WERI-Rb-1 (cell line): ENCODE measurements at regions not wholly inside any gene's neighbourhood (a gene's known extent, or its start where the extent isn't known, plus 50 kb on each side); places are given as distances from the start of the nearest gene placed in this dataset.
A peak's percentile ranks its signal among the peaks of the same experiment; 100 is the strongest.

ENCODE experiments used
- DNase-seq: peaks from one replicate; pipeline ENCODE4 v3.0.0-alpha.2; 2020
- H3K27ac ChIP-seq: fragments of 250-450 bp; sonication (Bioruptor Pico); 2 replicates; pipeline ENCODE4 v1.5.1; 2020; ENCODE audit warnings: mild to moderate bottlenecking, moderate library complexity
- H3K27me3 ChIP-seq: fragments of 250-450 bp; sonication (Bioruptor Pico); 2 replicates; pipeline ENCODE4 v1.5.1; 2021; ENCODE audit warnings: mild to moderate bottlenecking, low read depth, moderate library complexity; ENCODE audit not compliant: insufficient read depth, severe bottlenecking
- H3K36me3 ChIP-seq: fragments of 250-450 bp; sonication (Bioruptor Pico); 2 replicates; pipeline ENCODE4 v1.5.1; 2020; ENCODE audit warnings: mild to moderate bottlenecking, moderate library complexity
- H3K4me3 ChIP-seq: 2 replicates; pipeline ENCODE4 v1.5.1; 2011; ENCODE audit warnings: low read depth, mild to moderate bottlenecking, control low read depth, low read length
- H3K9me3 ChIP-seq: fragments of 250-450 bp; sonication (Bioruptor Pico); 2 replicates; pipeline ENCODE4 v1.5.1; 2021; ENCODE audit warnings: mild to moderate bottlenecking, moderate library complexity; ENCODE audit not compliant: severe bottlenecking
- CTCF ChIP-seq: IDR thresholded peaks from 2 replicates; pipeline ENCODE4 v1.5.1; 2011; ENCODE audit warnings: low read depth, mild to moderate bottlenecking, control low read depth, inconsistent platforms, low read length

GRCh38 chr14:56702515-56702914 lies 107.8 kb downstream of the OTX2 start:
- Histone ChIP-seq H3K4me3 (peak overlapping the region; percentile 33), H3K36me3 (no peaks in the 10 kb centered on the region), H3K27me3 (no peaks in the 10 kb centered on the region), H3K27ac (peak overlapping the region; percentile 69), H3K9me3 (peaks cover 2% of the 10 kb centered on the region)
- DNase-seq = peak; percentile 66
- TF ChIP-seq CTCF = no peak
